NCI-H345 treated with DMSO at 0.1 percent for 48 hours (cell line): ENCODE measurements at regions not wholly inside any gene's neighbourhood (a gene's known extent, or its start where the extent isn't known, plus 50 kb on each side); places are given as distances from the start of the nearest gene placed in this dataset.
"Not testable (repeated sequence)": the region's sequence is repeated elsewhere in the genome, so short reads cannot be mapped to it uniquely, and the experiment has no call there.

Source experiments
- DNase-seq: peaks from one replicate; lab custom pipeline; 2025; ENCODE audit not compliant: unreplicated experiment; lab: John Stamatoyannopoulos, UW

DNA sequence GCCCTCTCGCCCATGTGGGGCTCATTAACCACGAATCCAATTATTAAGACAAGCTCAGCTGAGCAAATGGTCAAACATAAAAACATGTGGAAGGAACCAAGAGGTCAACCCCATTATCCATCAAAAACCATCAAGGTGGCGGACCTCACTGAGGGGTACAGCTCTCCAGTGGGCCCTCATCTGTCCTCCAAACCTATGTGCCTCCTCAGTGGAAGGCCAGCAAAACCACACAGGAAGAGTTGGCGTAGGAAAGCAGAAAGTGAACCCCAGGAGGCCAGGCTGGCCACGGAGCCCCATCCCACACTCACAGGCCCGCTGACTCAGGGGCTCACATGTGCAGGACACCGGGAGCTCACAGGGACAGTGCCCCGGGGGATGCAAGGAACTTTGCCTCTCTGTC, 66.5 kb upstream of the CLEC6A start:
- DNase-seq: not testable (repeated sequence)

DNA sequence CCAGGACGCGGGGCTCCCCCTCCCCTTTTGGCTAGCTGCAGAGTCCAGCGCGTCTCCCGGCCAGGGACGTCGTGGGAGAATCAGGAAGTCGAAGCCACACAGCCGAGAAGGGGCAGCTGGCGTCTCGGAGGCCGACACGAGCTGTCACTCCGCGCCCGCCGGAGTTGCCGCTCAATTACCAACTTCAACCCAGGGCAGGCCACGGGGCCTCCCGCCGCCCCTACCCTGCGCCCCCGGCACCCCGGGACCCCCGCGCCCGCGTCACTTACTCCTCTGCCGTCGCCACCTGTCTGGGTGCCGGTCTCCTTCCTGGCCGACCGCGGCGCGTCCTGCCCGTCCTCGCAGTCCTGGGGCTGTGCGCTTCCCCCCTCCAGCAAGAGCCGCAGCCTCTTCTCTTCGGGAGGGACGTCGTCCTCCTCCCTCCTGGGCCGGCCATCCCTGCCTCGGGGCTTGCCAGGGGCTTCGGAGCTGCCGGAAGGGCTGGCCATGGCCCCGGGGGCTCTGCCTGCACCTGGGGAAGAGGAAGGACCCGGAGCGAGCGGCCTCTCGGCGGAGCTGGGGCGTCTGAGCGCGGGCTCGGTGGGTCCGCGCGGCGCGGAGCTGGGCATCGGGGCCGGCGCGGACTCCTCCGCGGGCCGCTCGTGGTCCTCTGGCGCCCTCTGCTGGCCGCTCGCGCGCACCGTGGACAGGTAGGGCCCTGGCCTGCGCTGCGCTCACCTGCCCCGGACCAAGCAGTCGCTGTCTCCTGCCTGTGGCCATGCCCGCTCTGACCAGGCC, 65.6 kb upstream of the CLEC6A start:
- DNase-seq: not testable (repeated sequence)

DNA sequence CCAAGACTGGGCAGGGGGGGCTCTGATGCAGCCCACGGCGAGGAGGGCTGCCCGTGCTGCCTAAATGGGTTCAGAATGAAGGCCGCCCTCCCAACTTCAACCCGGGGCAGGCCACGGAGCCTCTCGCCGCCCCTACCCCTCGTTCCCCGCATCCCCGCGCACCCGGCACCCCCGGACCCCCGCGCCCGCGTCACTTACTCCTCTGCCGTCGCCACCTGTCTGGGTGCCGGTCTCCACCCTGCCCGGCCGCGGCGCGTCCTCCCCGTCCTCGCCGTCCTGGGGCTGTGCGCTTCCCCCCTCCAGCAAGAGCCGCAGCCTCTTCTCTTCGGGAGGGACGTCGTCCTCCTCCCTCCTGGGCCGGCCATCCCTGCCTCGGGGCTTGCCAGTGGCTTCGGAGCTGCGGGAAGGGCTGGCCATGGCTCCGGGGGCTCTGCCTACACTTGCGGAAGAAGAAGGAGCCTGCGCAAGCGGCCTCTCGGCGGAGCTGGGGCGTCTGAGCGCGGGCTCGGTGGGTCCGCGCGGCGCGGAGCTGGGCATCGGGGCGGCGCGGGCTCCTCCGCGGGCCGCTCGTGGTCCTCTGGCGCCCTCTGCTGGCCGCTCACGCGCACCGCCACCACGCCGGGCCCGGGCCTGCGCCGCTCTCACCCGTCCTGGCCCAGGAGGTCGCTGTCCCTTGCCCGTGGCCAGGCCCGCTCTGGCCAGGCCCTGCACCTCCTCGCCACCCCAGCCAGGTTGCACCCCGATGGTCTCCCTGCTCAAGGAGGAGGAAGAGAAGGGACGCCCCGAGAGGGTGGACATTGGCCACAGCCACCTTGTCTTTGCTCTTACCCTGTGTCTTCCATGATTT, 59.3 kb upstream of the CLEC6A start:
- peak; percentile 7 for DNase-seq

DNA sequence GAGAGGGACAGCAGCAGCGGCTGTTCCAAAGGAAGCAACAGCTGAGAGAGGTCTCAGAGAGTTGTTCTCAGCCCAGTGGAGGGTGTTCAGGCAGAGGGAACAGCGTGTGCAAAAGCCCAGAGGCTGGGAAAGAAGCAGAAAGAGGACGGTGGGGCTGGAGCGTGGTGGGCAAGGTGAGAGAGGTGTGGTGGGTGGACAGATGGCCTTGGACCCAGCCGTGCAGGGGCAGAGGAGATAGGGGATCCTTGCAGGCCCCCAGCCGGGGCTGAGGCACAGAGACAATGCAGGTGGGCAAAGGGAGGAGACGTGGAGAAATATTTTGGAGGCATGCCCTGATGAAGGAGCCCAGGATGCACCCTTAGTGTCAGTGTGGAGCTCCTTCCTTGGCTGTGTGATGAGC, 58.4 kb upstream of the CLEC6A start:
- DNase-seq: not testable (repeated sequence)

DNA sequence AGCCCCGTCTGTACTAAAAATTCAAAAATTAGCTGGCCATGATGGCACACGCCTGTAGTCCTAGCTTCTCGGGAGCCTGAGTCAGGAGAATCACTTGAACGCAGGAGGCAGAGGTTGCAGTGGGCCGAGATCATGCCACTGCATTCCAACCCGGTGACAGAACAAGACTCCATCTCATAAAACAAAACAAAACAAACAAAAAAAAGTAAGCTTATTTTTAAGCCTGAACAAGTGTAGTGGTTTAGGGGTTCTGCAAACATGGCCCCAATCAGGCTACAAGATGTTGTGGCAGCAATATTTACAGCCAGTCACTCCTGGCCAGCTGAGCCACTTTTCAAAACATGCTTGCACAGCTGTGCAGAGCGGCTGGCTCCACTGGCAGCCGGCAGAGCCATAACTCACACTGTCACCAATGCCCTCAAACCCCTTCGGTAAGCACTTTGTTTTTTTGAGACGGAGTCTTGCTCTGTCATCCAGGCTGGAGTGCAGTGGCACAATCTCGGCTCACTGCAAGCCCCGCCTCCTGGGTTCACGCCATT, 56.2 kb upstream of the CLEC6A start:
- DNase-seq: not testable (repeated sequence)

DNA sequence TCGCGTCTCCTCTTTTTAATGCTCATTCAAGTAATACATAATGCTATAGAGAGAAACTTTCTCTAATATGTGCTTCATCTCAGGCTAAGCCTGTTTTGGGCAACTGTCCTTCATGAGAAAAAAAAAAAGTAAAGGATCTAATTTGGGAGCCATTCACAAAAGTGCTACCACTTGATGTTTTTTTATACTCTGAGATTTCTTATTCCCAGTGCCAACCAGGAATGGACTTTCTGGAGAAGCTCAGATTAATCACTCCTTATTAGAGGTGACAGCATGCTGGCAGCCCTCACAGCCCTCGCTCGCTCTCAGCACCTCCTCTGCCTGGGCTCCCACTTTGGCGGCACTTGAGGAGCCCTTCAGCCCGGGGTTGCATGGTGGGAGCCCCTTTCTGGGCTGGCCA, 51.9 kb upstream of the CLEC6A start:
- DNase-seq: not testable (repeated sequence)

DNA sequence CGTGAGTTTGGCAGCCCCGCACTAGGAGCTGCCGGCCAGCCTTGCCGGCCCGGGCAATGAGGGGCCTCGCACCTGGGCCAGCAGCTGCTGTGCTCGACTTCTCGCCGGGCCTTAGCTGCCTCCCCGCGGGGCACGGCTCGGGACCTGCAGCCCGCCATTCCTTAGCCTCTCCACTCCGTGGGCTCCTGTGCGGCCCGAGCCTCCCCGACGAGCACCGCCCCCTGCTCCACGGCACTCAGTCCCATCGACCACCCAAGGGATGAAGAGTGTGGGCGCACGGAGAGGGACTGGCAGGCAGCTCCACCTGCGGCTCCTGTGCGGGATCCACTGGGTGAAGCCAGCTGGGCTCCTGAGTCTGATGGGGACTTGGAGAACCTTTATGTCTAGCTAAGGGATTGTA, 51.4 kb upstream of the CLEC6A start:
- DNase-seq: not testable (repeated sequence)
